ENCODE measurements at regions not wholly inside any gene's neighbourhood (a gene's known extent, or its start where the extent isn't known, plus 50 kb on each side); places are given as distances from the start of the nearest gene placed in this dataset.

DNA sequence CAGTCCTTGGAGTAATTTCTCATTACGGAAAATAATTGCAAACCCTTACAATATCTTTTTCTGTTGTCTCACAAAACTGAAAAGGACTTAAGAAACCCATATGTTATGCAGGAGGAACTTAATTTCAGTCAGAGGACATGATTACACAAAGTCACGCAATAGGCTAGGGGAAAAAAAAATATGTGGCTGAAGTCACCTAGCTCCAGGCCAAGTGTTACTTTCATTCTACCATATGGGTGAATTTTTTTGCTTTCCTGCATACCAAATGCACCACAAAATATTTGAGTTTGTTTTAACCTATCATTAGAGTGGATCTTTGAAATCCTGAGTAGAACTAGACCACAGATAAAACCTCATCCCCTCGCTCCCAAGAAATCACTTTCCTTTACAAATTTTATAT lies 523.5 kb downstream of the CAAP1 start:
- TF ChIP-seq EZH2 (IDR thresholded peaks at IDR 0.05; ENCODE audit: low read depth, low read length, severe bottlenecking) (no peak), POLR2AphosphoS5 (IDR thresholded peaks at IDR 0.05; ENCODE audit: low read depth, low read length) (no peak), ZNF274 (IDR thresholded peaks at IDR 0.05; ENCODE audit: borderline replicate concordance, extremely low read depth, low read length) (no peak), POU5F1 (IDR thresholded peaks at IDR 0.05; ENCODE audit: low read depth, low read length) (no peak)
- TF ChIP-seq, protein P1, sequence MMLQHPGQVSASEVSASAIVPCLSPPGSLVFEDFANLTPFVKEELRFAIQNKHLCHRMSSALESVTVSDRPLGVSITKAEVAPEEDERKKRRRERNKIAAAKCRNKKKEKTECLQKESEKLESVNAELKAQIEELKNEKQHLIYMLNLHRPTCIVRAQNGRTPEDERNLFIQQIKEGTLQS (IDR thresholded peaks at IDR 0.05; ENCODE audit: insufficient read depth, low read depth, low read length), result no peak
- TF ChIP-seq, protein P2, sequence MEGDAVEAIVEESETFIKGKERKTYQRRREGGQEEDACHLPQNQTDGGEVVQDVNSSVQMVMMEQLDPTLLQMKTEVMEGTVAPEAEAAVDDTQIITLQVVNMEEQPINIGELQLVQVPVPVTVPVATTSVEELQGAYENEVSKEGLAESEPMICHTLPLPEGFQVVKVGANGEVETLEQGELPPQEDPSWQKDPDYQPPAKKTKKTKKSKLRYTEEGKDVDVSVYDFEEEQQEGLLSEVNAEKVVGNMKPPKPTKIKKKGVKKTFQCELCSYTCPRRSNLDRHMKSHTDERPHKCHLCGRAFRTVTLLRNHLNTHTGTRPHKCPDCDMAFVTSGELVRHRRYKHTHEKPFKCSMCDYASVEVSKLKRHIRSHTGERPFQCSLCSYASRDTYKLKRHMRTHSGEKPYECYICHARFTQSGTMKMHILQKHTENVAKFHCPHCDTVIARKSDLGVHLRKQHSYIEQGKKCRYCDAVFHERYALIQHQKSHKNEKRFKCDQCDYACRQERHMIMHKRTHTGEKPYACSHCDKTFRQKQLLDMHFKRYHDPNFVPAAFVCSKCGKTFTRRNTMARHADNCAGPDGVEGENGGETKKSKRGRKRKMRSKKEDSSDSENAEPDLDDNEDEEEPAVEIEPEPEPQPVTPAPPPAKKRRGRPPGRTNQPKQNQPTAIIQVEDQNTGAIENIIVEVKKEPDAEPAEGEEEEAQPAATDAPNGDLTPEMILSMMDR (IDR thresholded peaks at IDR 0.05; ENCODE audit: control extremely low read depth in 1 of 3, insufficient read depth in 1 of 3, low read depth in 1 of 3, low read length in 3 of 3), result no peak
